Fibroblast of pulmonary artery (primary cell): ENCODE measurements at regions not wholly inside any gene's neighbourhood (a gene's known extent, or its start where the extent isn't known, plus 50 kb on each side); places are given as distances from the start of the nearest gene placed in this dataset.

Experiments
- DNase-seq: peaks from one replicate; pipeline ENCODE4 v3.0.0-alpha.2; 2010; ENCODE audit warnings: low read depth
- H3K4me3 ChIP-seq: replicated peaks from 2 replicates; pipeline ENCODE4 v1.5.1; 2011; ENCODE audit warnings: low read depth, mild to moderate bottlenecking, control low read depth, low read length, moderate library complexity
- CTCF ChIP-seq: IDR thresholded peaks from 2 replicates; pipeline ENCODE4 v1.5.1; 2011; ENCODE audit warnings: mild to moderate bottlenecking, control low read depth, low read length, inconsistent platforms; ENCODE audit errors: missing control alignments

- no peak for DNase-seq
- TF ChIP-seq CTCF, result no peak
- no peak overlapping the region for H3K4me3 ChIP-seq
Measured at GRCh38 chr11:32221476-32222032, 130.7 kb downstream of the RCN1 start.

- H3K4me3 ChIP-seq, result no peak overlapping the region
- no peak for TF ChIP-seq CTCF
- DNase-seq, result no peak
Measured at GRCh38 chr11:32224580-32224979, 133.7 kb downstream of the RCN1 start.

- no peak for TF ChIP-seq CTCF
- DNase-seq, result no peak
- H3K4me3 ChIP-seq, result no peak overlapping the region
Measured at GRCh38 chr11:32225571-32226285, 134.9 kb downstream of the RCN1 start.

GRCh38 chr11:32226480-32226879 lies 135.6 kb downstream of the RCN1 start:
- no peak for DNase-seq
- H3K4me3 ChIP-seq, result no peak overlapping the region
- no peak for TF ChIP-seq CTCF

GRCh38 chr11:32229576-32230240 lies 138.8 kb downstream of the RCN1 start:
- no peak for TF ChIP-seq CTCF
- no peak for DNase-seq
- no peak overlapping the region for H3K4me3 ChIP-seq

- peak; percentile 93 for TF ChIP-seq CTCF
- peak; percentile 56 for DNase-seq
- no peak overlapping the region for H3K4me3 ChIP-seq
Measured at GRCh38 chr11:32231909-32232493, 141.1 kb downstream of the RCN1 start.
